Esophagus muscularis mucosa (tissue), 3 donors: ENCODE measurements at regions not wholly inside any gene's neighbourhood (a gene's known extent, or its start where the extent isn't known, plus 50 kb on each side); places are given as distances from the start of the nearest gene placed in this dataset.
A peak's percentile ranks its signal among the peaks of the same experiment; 100 is the strongest.

Experiments
- CTCF ChIP-seq, 3 experiments: fragments of 200-600 bp in 2 of 3; fragments of 450-650 bp in 1 of 3; sonication (generic) in 2 of 3; IDR thresholded peaks; one replicate each; pipeline ENCODE4 v1.5.1; 2017 to 2019; ENCODE audit warnings: antibody characterized with exemption in 3 of 3, mild to moderate bottlenecking in 2 of 3, moderate library complexity in 1 of 3
- POLR2AphosphoS5 ChIP-seq, 2 donors: sonication (generic); formaldehyde crosslinking; IDR thresholded peaks; one replicate each; pipeline ENCODE4 v1.6.1; 2017; ENCODE audit warnings: antibody characterized with exemption in 2 of 2

GRCh38 chr21:28633839-28634555 is 358.7 kb downstream of the LTN1 start:
- peak; percentile 30 to 57 for TF ChIP-seq POLR2AphosphoS5 (IDR thresholded peaks at IDR 0.05)
- TF ChIP-seq CTCF (IDR thresholded peaks at IDR 0.05) = no peak
